Neural cell (in vitro differentiated cells): ENCODE measurements at regions not wholly inside any gene's neighbourhood (a gene's known extent, or its start where the extent isn't known, plus 50 kb on each side); places are given as distances from the start of the nearest gene placed in this dataset.
A peak's percentile ranks its signal among the peaks of the same experiment; 100 is the strongest.

Experiments used
- EP300 ChIP-seq: fragments of 450-650 bp; conservative IDR thresholded peaks from 2 replicates; pipeline ENCODE4 v1.6.1; 2014; ENCODE audit warnings: antibody characterized with exemption, mild to moderate bottlenecking, moderate library complexity; ENCODE audit not compliant: poor library complexity, severe bottlenecking
- EZH2 ChIP-seq: fragments of 200-600, 300-800 bp; shearing (Covaris generic), sonication (generic); IDR thresholded peaks from 2 replicates; pipeline ENCODE4 v1.6.1; 2014; ENCODE audit warnings: antibody characterized with exemption, low read length, borderline replicate concordance, mild to moderate bottlenecking; ENCODE audit not compliant: insufficient read depth, poor library complexity, severe bottlenecking
- POLR2AphosphoS5 ChIP-seq: IDR thresholded peaks from 2 replicates; pipeline ENCODE4 v1.6.1; 2012
- RAD21 ChIP-seq: fragments of 450-650 bp; conservative IDR thresholded peaks from 2 replicates; pipeline ENCODE4 v1.6.1; 2014; ENCODE audit warnings: antibody characterized with exemption, mild to moderate bottlenecking, moderate library complexity
- TF ChIP-seq, protein P1 (sequence below): fragments of 450-650 bp; IDR thresholded peaks from 2 replicates; pipeline ENCODE4 v1.5.1; 2014; ENCODE audit warnings: antibody characterized with exemption, mild to moderate bottlenecking, moderate library complexity; ENCODE audit not compliant: poor library complexity, severe bottlenecking

DNA sequence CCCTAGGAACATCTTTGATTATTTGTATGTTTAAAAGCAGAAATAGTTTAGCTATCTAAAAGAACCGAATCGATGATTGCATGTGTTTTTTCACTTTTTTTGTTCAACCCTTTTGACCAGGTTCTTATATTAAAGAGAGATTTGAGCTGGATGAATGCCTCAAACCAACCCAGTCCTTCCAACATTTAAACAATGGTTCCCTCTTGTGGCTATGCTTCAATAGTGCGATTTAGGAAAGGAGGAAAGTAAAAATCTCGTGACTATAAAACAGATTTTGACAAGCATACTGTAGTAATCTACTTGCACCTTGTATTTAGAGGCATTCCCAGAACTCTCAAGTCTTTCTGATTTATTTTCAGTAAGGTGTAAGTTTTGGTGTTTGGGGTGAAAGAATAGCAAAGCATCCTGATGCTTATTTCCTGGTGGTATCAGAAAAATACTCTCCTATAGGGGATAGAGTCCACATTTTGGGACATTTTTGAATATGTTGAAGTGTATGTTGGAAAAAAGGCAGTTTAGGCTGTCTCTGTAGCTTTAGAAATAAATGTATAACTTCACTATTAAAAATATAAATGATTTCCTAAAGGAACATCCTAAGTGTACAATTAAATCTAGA is 159.6 kb upstream of the KCNH8 start:
- peak; percentile 95 for TF ChIP-seq RAD21
- no peak for TF ChIP-seq EP300
- TF ChIP-seq, protein P1, sequence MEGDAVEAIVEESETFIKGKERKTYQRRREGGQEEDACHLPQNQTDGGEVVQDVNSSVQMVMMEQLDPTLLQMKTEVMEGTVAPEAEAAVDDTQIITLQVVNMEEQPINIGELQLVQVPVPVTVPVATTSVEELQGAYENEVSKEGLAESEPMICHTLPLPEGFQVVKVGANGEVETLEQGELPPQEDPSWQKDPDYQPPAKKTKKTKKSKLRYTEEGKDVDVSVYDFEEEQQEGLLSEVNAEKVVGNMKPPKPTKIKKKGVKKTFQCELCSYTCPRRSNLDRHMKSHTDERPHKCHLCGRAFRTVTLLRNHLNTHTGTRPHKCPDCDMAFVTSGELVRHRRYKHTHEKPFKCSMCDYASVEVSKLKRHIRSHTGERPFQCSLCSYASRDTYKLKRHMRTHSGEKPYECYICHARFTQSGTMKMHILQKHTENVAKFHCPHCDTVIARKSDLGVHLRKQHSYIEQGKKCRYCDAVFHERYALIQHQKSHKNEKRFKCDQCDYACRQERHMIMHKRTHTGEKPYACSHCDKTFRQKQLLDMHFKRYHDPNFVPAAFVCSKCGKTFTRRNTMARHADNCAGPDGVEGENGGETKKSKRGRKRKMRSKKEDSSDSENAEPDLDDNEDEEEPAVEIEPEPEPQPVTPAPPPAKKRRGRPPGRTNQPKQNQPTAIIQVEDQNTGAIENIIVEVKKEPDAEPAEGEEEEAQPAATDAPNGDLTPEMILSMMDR: peak; percentile 93
- no peak for TF ChIP-seq EZH2
- TF ChIP-seq POLR2AphosphoS5: no peak
